ENCODE measurements at regions not wholly inside any gene's neighbourhood (a gene's known extent, or its start where the extent isn't known, plus 50 kb on each side); places are given as distances from the start of the nearest gene placed in this dataset.

GRCh38 chr12:28937196-28937595, 211.9 kb upstream of the FAR2 start:
- Histone ChIP-seq H3K79me2 (ENCODE audit: control insufficient read depth, insufficient read depth, low read length) (no peaks in the 10 kb centered on the region), H3K36me3 (ENCODE audit: control insufficient read depth in 2 of 2, extremely low read depth in 1 of 2, insufficient read depth in 2 of 2, low read length in 2 of 2) (no peaks in the 10 kb centered on the region), H3K4me3 (ENCODE audit: control insufficient read depth in 2 of 3, extremely low read depth in 1 of 3, insufficient read depth in 2 of 3, low read depth in 1 of 3, low read length in 3 of 3) (no peak overlapping the region), H3K9ac (ENCODE audit: control insufficient read depth, extremely low read depth, insufficient read depth, low read length) (peak overlapping the region; percentile 35), H3K4me1 (ENCODE audit: control insufficient read depth, extremely low read depth, insufficient read depth, low read length) (peaks cover 71% of the 10 kb centered on the region), H3K9me3 (ENCODE audit: control insufficient read depth, low read depth, low read length) (no peaks in the 10 kb centered on the region), H2AFZ (ENCODE audit: control insufficient read depth, low read length) (peak overlapping the region; percentile 8), H3K27ac (ENCODE audit: control insufficient read depth, insufficient read depth, low read length) (peak overlapping the region; percentile 80), H3K4me2 (ENCODE audit: control insufficient read depth, extremely low read depth, insufficient read depth, low read depth, low read length) (peak overlapping the region; percentile 63), H4K20me1 (ENCODE audit: control insufficient read depth, extremely low read depth, insufficient read depth, low read length) (no peaks in the 10 kb centered on the region), H3K9me1 (ENCODE audit: control insufficient read depth, extremely low read depth, insufficient read depth, low read length) (no peaks in the 10 kb centered on the region), H3K27me3 (ENCODE audit: control insufficient read depth, extremely low read depth, insufficient read depth, low read length) (no peaks in the 10 kb centered on the region)
- dilution Hi-C loops (cut with MboI; ENCODE audit: extremely low pct_ligation_motif_present, low sequenced_read_pairs) = no loop called here
- DNase-seq (ENCODE audit: low read depth, low spot score) (peak; percentile 65), FAIRE-seq (peak; percentile 88)
- TF ChIP-seq EZH2 (IDR thresholded peaks at IDR 0.05; ENCODE audit: low read length) (no peak), CTCF (optimal IDR thresholded peaks at IDR 0.05 in 1 of 3, IDR thresholded peaks at IDR 0.05 in 1 of 3, conservative IDR thresholded peaks at IDR 0.05 in 1 of 3; ENCODE audit: extremely low read depth in 1 of 3, insufficient read depth in 2 of 3, low read length in 3 of 3) (no peak)

DNA sequence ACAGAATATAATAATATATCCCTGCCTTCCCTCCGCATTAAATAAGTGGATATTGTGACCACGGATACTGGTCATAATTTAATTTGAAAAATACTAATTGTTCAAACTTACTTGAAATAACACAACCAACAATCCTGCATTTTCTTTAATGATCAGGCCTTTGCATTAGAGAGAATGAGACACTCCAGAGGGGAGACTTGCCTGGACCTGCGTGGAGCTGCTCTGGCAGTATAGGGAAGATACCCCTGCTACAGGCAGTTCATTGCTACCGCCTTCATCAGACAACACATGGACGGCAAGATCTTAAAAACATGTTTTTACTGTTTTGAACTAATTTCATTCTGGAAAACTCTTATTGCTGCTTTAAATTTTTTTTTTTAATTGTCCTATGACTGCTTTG, 211.0 kb upstream of the FAR2 start:
- Histone ChIP-seq H3K36me3 (ENCODE audit: control insufficient read depth in 2 of 2, extremely low read depth in 1 of 2, insufficient read depth in 2 of 2, low read length in 2 of 2) (no peaks in the 10 kb centered on the region), H4K20me1 (ENCODE audit: control insufficient read depth, extremely low read depth, insufficient read depth, low read length) (no peaks in the 10 kb centered on the region), H3K4me1 (ENCODE audit: control insufficient read depth, extremely low read depth, insufficient read depth, low read length) (peaks cover 71% of the 10 kb centered on the region), H3K79me2 (ENCODE audit: control insufficient read depth, insufficient read depth, low read length) (no peaks in the 10 kb centered on the region), H3K4me2 (ENCODE audit: control insufficient read depth, extremely low read depth, insufficient read depth, low read depth, low read length) (peak overlapping the region; percentile 63), H3K4me3 (ENCODE audit: control insufficient read depth in 2 of 3, extremely low read depth in 1 of 3, insufficient read depth in 2 of 3, low read depth in 1 of 3, low read length in 3 of 3) (peak overlapping the region in 1 of 3 experiments; percentile 35), H3K9me1 (ENCODE audit: control insufficient read depth, extremely low read depth, insufficient read depth, low read length) (no peaks in the 10 kb centered on the region), H3K9ac (ENCODE audit: control insufficient read depth, extremely low read depth, insufficient read depth, low read length) (peak overlapping the region; percentile 54), H3K9me3 (ENCODE audit: control insufficient read depth, low read depth, low read length) (no peaks in the 10 kb centered on the region), H3K27me3 (ENCODE audit: control insufficient read depth, extremely low read depth, insufficient read depth, low read length) (no peaks in the 10 kb centered on the region), H3K27ac (ENCODE audit: control insufficient read depth, insufficient read depth, low read length) (peak overlapping the region; percentile 80), H2AFZ (ENCODE audit: control insufficient read depth, low read length) (peak overlapping the region; percentile 18)
- FAIRE-seq = peak; percentile 84
- dilution Hi-C loops (cut with MboI; ENCODE audit: extremely low pct_ligation_motif_present, low sequenced_read_pairs) = no loop called here
- DNase-seq (ENCODE audit: low read depth, low spot score) = peak; percentile 54
- TF ChIP-seq CTCF (optimal IDR thresholded peaks at IDR 0.05 in 1 of 3, IDR thresholded peaks at IDR 0.05 in 1 of 3, conservative IDR thresholded peaks at IDR 0.05 in 1 of 3; ENCODE audit: extremely low read depth in 1 of 3, insufficient read depth in 2 of 3, low read length in 3 of 3) (no peak), EZH2 (IDR thresholded peaks at IDR 0.05; ENCODE audit: low read length) (no peak)

All from keratinocyte (primary cell).